Body of pancreas (tissue), 4 donors: ENCODE measurements at regions not wholly inside any gene's neighbourhood (a gene's known extent, or its start where the extent isn't known, plus 50 kb on each side); places are given as distances from the start of the nearest gene placed in this dataset.
"Not testable (repeated sequence)": the region's sequence is repeated elsewhere in the genome, so short reads cannot be mapped to it uniquely, and the experiment has no call there.

Source experiments
- ATAC-seq: fragments of 150-250 bp; one replicate; pipeline ENCODE4 v1.9.1; 2016
- DNase-seq, 4 donors: peaks; one replicate each; pipeline ENCODE4 v3.0.0-alpha.2; 2019
- H3K27ac ChIP-seq, 4 donors: fragments of 200-600 bp; sonication (generic); 1 replicate in 3 of 4; 2 replicates in 1 of 4; pipeline versions ENCODE4 v1.5.1 to v1.6.1; 2016 to 2019; ENCODE audit warnings: mild to moderate bottlenecking in 1 of 4, mixed read lengths in 1 of 4, moderate library complexity in 1 of 4
- H3K27me3 ChIP-seq, 2 donors: fragments of 200-600 bp; sonication (generic); one replicate each; pipeline ENCODE4 v1.6.0; 2016; ENCODE audit warnings: mild to moderate bottlenecking in 1 of 2
- H3K36me3 ChIP-seq, 2 donors: fragments of 200-600 bp; sonication (generic); replicated peaks in 1 of 2; 2 replicates each; pipeline ENCODE4 v1.5.1; 2016; ENCODE audit warnings: low read depth in 2 of 2; ENCODE audit not compliant: insufficient read depth in 1 of 2
- H3K4me1 ChIP-seq: fragments of 200-600 bp; sonication (generic); one replicate; pipeline ENCODE4 v1.6.0; 2016
- H3K4me3 ChIP-seq, 2 donors: fragments of 200-600 bp; sonication (generic); 1 replicate in 1 of 2; 2 replicates in 1 of 2; pipeline ENCODE4 v1.5.1; 2016 to 2019
- H3K9me3 ChIP-seq, 3 donors: fragments of 200-600 bp; sonication (generic); 1 replicate in 2 of 3; 2 replicates in 1 of 3; pipeline ENCODE4 v1.5.1; 2016
- POLR2A ChIP-seq, 3 donors: fragments of 450-650 bp; IDR thresholded peaks; one replicate each; pipeline ENCODE4 v1.6.1; 2016; ENCODE audit warnings: antibody characterized with exemption in 3 of 3, mild to moderate bottlenecking in 2 of 3
- WGBS, 2 donors: methylation state at CpG; one replicate each; pipeline ENCODE4 v1.1.5; 2017; 5-methylcytosine and 5-hydroxymethylcytosine counted together
- intact Hi-C: fragments of 100-400 bp; cut with DNase I; formaldehyde crosslinking; loops from one replicate; pipeline ENCODE4 v1.15.1; 2023
- TF ChIP-seq, protein P1 (sequence below), 7 experiments: fragments of 450-650 bp in 4 of 7; fragments of 200-600 bp in 3 of 7; sonication (generic) in 3 of 7; IDR thresholded peaks; one replicate each; pipeline ENCODE4 v1.5.1; 2016 to 2019; ENCODE audit warnings: antibody characterized with exemption in 7 of 7

DNA sequence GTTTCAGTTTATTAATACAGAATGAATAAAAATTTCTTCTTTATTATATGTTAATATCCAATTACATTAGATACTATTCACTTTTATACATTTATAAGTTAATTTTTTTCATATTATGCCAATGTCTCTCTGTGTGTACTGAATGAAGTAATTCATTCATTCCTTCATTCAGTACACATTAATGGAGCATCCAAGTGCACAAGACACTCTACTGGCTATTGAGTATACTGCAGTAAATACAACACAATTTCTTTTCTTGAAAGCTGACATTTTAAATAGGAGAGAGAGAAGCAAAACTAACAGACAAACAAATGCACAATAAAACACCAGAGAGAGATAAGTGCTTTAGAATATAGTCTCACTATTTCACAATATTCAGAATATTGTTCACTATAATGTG, 1038.3 kb upstream of the SPRY2 start:
- intact Hi-C loops: no loop called here
- ATAC-seq (no peak), DNase-seq (no peak)
- Histone ChIP-seq H3K9me3 (no peaks in the 10 kb centered on the region), H3K27ac (no peak overlapping the region), H3K36me3 (no peaks in the 10 kb centered on the region), H3K4me3 (no peak overlapping the region), H3K4me1 (no peaks in the 10 kb centered on the region), H3K27me3 (no peaks in the 10 kb centered on the region)
- TF ChIP-seq, protein P1, sequence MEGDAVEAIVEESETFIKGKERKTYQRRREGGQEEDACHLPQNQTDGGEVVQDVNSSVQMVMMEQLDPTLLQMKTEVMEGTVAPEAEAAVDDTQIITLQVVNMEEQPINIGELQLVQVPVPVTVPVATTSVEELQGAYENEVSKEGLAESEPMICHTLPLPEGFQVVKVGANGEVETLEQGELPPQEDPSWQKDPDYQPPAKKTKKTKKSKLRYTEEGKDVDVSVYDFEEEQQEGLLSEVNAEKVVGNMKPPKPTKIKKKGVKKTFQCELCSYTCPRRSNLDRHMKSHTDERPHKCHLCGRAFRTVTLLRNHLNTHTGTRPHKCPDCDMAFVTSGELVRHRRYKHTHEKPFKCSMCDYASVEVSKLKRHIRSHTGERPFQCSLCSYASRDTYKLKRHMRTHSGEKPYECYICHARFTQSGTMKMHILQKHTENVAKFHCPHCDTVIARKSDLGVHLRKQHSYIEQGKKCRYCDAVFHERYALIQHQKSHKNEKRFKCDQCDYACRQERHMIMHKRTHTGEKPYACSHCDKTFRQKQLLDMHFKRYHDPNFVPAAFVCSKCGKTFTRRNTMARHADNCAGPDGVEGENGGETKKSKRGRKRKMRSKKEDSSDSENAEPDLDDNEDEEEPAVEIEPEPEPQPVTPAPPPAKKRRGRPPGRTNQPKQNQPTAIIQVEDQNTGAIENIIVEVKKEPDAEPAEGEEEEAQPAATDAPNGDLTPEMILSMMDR (IDR thresholded peaks at IDR 0.05): no peak
- TF ChIP-seq POLR2A (IDR thresholded peaks at IDR 0.05): no peak

DNA sequence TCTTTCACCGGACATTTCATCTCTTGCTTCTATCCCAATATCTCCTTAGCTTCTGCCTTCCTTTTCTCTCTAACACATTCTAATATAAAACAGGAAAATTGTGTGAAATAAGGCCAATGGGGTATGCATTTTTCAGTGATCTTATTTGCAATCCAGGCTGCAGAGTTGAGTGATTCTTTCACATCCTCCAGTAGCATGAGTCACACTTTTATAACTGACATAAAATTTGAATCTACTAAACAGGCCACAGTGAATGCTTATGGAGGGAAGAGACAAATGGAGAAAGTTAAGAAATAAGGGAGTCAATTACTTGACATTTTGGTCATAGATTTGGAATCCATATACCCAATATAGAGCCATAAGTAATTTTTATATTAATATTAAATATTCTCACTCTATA, 1037.0 kb upstream of the SPRY2 start:
- Histone ChIP-seq H3K4me1 (no peaks in the 10 kb centered on the region), H3K4me3 (no peak overlapping the region), H3K9me3 (no peaks in the 10 kb centered on the region), H3K27me3 (no peaks in the 10 kb centered on the region), H3K36me3 (no peaks in the 10 kb centered on the region), H3K27ac (no peak overlapping the region)
- DNase-seq (no peak), ATAC-seq (no peak)
- intact Hi-C loops: no loop called here
- 89 to 94% methylated on average over 1 of the region's 1 CpG for WGBS, 2 donors
- TF ChIP-seq, protein P1 (IDR thresholded peaks at IDR 0.05): no peak
- TF ChIP-seq POLR2A (IDR thresholded peaks at IDR 0.05): no peak

DNA sequence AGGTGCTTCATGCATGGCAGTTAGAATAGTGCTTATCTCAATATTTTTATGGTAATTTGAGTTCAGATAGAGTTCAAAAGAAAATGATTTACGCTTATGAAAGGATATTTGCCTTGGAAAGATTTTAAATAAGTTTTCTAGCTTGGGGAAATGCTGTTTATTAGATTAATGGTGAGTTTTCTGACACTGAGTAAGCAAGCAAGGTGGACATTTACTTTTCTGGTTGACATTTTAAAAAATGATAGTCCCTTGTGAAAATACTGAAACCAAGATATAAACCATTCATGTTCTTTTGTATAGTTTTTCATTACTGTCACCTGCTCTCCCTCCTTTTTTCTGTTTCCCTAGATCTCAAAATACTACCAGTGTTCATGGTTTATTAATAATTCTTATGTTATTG, 1034.8 kb upstream of the SPRY2 start:
- no peaks in the 10 kb centered on the region for H3K27me3 ChIP-seq
- H3K36me3 ChIP-seq: no peaks in the 10 kb centered on the region
- H3K4me1 ChIP-seq: no peaks in the 10 kb centered on the region
- no peak for ATAC-seq
- 16 to 21% methylated on average over 1 of the region's 1 CpG for WGBS, 2 donors
- intact Hi-C loops: no loop called here
- H3K27ac ChIP-seq: no peak overlapping the region
- no peak overlapping the region for H3K4me3 ChIP-seq
- H3K9me3 ChIP-seq: no peaks in the 10 kb centered on the region
- no peak for DNase-seq
- TF ChIP-seq, protein P1 (IDR thresholded peaks at IDR 0.05): no peak
- TF ChIP-seq POLR2A (IDR thresholded peaks at IDR 0.05): no peak

DNA sequence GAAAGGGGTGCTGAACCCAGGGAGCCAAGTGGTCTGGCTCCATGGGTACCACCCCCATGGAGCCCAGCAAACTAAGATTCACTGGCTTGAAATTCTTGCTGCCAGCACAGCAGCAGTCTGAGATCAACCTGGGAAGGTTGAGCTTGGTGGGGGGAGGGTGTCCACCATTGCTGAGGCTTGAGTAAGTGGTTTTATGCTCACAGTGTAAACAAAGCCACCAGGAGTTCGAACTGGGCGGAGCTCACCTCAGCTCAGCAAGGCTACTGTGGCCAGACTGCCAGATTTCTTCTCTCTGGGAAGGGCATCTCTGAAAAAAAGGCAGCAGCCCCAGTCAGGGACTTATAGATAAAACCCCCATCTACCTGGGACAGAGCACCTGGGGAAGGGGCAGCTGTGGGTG, 1021.8 kb upstream of the SPRY2 start:
- WGBS, 2 donors: 50 to 55% methylated on average over 2 of the region's 2 CpGs
- H3K4me3 ChIP-seq, H3K36me3 ChIP-seq, H3K4me1 ChIP-seq, intact Hi-C loops, H3K27me3 ChIP-seq, H3K27ac ChIP-seq, DNase-seq, H3K9me3 ChIP-seq, ATAC-seq: not testable (repeated sequence)

DNA sequence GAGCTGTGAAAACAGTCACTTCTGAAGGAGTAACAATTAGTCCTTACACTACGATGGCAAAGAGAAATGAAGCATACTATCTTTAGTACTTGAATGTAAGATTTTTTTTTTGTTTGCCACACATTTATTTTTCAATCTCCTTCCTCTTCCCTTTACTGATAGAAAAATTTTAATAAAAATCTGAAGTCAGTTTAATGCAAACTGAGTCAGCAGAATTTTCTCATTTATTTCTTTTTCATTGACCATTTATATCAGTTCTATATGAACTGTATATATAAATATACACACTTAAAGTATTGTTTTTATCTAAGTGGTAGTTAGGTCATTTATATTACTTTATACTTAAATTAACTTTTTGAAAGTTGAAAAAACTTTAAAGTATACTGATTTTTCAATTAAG, 1009.1 kb upstream of the SPRY2 start:
- peaks cover 4% of the 10 kb centered on the region for H3K4me1 ChIP-seq
- H3K27ac ChIP-seq: no peak overlapping the region
- no peaks in the 10 kb centered on the region for H3K27me3 ChIP-seq
- DNase-seq: no peak
- H3K36me3 ChIP-seq: no peaks in the 10 kb centered on the region
- no peak for ATAC-seq
- no peaks in the 10 kb centered on the region for H3K9me3 ChIP-seq
- TF ChIP-seq, protein P1 (IDR thresholded peaks at IDR 0.05): no peak
- TF ChIP-seq POLR2A (IDR thresholded peaks at IDR 0.05): no peak
- intact Hi-C loops: no loop called here
- 49 to 58% methylated on average over 1 of the region's 1 CpG for WGBS, 2 donors
- H3K4me3 ChIP-seq: no peak overlapping the region

DNA sequence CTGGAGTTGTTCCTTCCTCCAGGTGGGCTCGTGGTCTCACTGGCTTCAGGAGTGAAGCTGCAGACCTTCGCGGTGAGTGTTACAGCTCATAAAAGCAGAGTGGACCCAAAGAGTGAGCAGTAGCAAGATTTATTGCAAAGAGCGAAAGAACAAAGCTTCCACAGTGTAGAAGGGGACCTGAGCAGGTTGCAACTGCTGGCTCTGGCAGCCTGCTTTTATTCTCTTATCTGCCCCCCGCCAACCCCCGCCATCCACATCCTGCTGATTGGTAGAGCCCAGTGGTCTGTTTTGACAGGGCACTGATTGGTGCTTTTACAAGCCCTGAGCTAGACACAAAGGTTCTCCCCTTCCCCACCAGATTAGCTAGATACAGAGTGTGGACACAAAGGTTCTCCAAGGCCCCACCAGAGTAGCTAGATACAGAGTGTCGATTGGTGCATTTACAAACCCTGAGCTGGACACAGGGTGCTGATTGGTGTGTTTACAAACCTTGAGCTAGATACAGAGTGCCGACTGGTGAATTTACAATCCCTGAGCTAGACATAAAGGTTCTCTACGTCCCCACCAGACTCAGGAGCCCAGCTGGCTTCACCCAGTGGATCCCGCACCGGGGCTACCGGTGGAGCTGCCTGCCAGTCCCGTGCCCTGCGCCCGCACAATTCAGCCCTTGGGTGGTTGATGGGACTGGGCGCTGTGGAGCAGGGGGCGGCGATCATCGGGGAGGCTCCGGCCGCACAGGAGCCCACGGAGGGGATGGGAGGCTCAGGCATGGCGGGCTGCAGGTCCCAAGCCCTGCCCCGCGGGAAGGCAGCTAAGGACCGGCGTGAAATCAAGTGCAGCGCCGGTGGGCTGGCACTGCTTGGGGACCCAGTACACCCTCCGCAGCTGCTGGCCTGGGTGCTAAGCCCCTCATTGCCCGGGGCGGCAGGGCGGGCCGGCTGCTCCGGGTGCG, 999.5 kb upstream of the SPRY2 start:
- H3K4me3 ChIP-seq, H3K27ac ChIP-seq, H3K27me3 ChIP-seq, DNase-seq, intact Hi-C loops, H3K4me1 ChIP-seq, ATAC-seq, H3K9me3 ChIP-seq, H3K36me3 ChIP-seq: not testable (repeated sequence)
- WGBS, 2 donors: 92% methylated on average over 15 to 31 of the region's 36 CpGs

DNA sequence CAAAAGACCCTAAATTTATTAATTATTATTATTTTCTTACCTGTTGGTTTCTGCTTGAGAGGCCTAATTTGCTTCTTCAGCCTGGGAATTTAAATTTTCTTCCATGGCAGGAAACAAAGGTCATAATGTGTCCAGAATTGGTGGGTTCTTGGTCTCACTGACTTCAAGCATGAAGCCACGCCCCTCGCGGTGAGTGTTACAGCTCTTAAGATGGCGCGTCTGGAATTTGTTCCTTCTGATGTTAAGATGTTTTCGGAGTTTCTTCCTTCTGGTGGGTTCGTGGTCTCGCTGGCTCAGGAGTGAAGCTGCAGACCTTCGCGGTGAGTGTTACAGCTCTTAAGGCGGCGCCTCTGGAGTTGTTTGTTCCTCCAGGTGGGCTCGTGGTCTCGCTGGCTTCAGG, 998.7 kb upstream of the SPRY2 start:
- H3K36me3 ChIP-seq, ATAC-seq, H3K4me3 ChIP-seq, DNase-seq, H3K4me1 ChIP-seq, H3K27ac ChIP-seq, H3K27me3 ChIP-seq, H3K9me3 ChIP-seq, intact Hi-C loops: not testable (repeated sequence)
- WGBS, 2 donors: 94 to 96% methylated on average over 14 of the region's 14 CpGs
